Fibroblast of lung (primary cell): ENCODE measurements at regions not wholly inside any gene's neighbourhood (a gene's known extent, or its start where the extent isn't known, plus 50 kb on each side); places are given as distances from the start of the nearest gene placed in this dataset.

Experiments used
- CTCF ChIP-seq, 2 donors: IDR thresholded peaks in 1 of 2; conservative IDR thresholded peaks in 1 of 2; 1 replicate in 1 of 2; 2 replicates in 1 of 2; pipeline ENCODE4 v1.5.1; 2011 to 2012; ENCODE audit warnings: low read length in 2 of 2, control low read depth in 1 of 2, inconsistent platforms in 1 of 2, low read depth in 1 of 2, mild to moderate bottlenecking in 1 of 2
- EZH2 ChIP-seq: IDR thresholded peaks from 2 replicates; pipeline ENCODE4 v1.5.1; 2012; ENCODE audit warnings: low read length, control low read depth, mild to moderate bottlenecking; ENCODE audit errors: missing control alignments

- TF ChIP-seq EZH2 = no peak
- no peak for TF ChIP-seq CTCF (conservative IDR thresholded peaks at IDR 0.05 in 1 of 2, IDR thresholded peaks at IDR 0.05 in 1 of 2; ENCODE audit: low read depth in 1 of 2, low read length in 2 of 2)
Observed at GRCh38 chr2:207308519-207309224, 142.9 kb upstream of the KLF7 start.
